SK-N-SH (cell line): ENCODE measurements at regions not wholly inside any gene's neighbourhood (a gene's known extent, or its start where the extent isn't known, plus 50 kb on each side); places are given as distances from the start of the nearest gene placed in this dataset.
"Not testable (repeated sequence)": the region's sequence is repeated elsewhere in the genome, so short reads cannot be mapped to it uniquely, and the experiment has no call there.

Experiments used
- CTCF ChIA-PET: fragments of 300-600, 350-600 bp; formaldehyde crosslinking; extraction: SDS; loops from one replicate; lab custom pipeline; 2021; lab: Yijun Ruan, JAX
- POLR2A ChIA-PET: fragments of 350-600 bp; sonication (Branson Sonifier 250); formaldehyde crosslinking; extraction: SDS; loops from one replicate; lab custom pipeline; 2020; ENCODE audit warnings: antibody characterized with exemption, inconsistent platforms; lab: Yijun Ruan, JAX
- DNase-seq: peaks from one replicate; pipeline ENCODE4 v3.0.0; 2012
- H2AFZ ChIP-seq: fragments of 200-600 bp; sonication (generic); 2 replicates; pipeline ENCODE4 v1.8.1; 2016; ENCODE audit warnings: antibody characterized with exemption, mild to moderate bottlenecking, low read depth
- H3F3A ChIP-seq: fragments of 200-600 bp; sonication (generic); replicated peaks from 2 replicates; pipeline ENCODE3; 2016; ENCODE audit warnings: antibody characterized with exemption, mild to moderate bottlenecking; ENCODE audit not compliant: insufficient read depth
- H3K27ac ChIP-seq, 2 experiments: fragments of 200-500 bp in 1 of 2; fragments of 200-600 bp in 1 of 2; sonication (Bioruptor generic) in 1 of 2; sonication (generic), shearing (Covaris generic) in 1 of 2; 2 replicates each; pipeline versions ENCODE4 v1.5.1 to v1.6.1; 2014 to 2016; ENCODE audit warnings: low read depth in 2 of 2, inconsistent platforms in 1 of 2, low read length in 1 of 2, mild to moderate bottlenecking in 1 of 2, mixed read lengths in 1 of 2
- H3K27me3 ChIP-seq: fragments of 200-600 bp; sonication (generic), shearing (Covaris generic); 2 replicates; pipeline ENCODE4 v1.6.1; 2016; ENCODE audit warnings: mixed run types; ENCODE audit not compliant: insufficient read depth
- H3K36me3 ChIP-seq, 2 experiments: fragments of 200-500 bp in 1 of 2; fragments of 200-600 bp in 1 of 2; sonication (Bioruptor generic) in 1 of 2; sonication (generic) in 1 of 2; replicated peaks in 1 of 2; 2 replicates each; pipeline versions ENCODE3 to v1.5.1; 2014 to 2016; ENCODE audit warnings: low read length in 1 of 2, mild to moderate bottlenecking in 1 of 2; ENCODE audit not compliant: insufficient read depth in 2 of 2, control insufficient read depth in 1 of 2
- H3K4me1 ChIP-seq, 2 experiments: fragments of 200-500 bp in 1 of 2; fragments of 200-600 bp in 1 of 2; sonication (Bioruptor generic) in 1 of 2; sonication (generic), shearing (Covaris generic) in 1 of 2; 2 replicates each; pipeline versions ENCODE4 v1.5.1 to v1.6.1; 2014 to 2016; ENCODE audit warnings: low read depth in 1 of 2, low read length in 1 of 2, mixed run types in 1 of 2; ENCODE audit not compliant: insufficient read depth in 2 of 2, control insufficient read depth in 1 of 2
- H3K4me2 ChIP-seq: fragments of 200-600 bp; sonication (generic), shearing (Covaris generic); 2 replicates; pipeline ENCODE4 v1.6.1; 2017; ENCODE audit warnings: mixed run types
- H3K4me3 ChIP-seq, 2 experiments: fragments of 200-500 bp in 1 of 2; fragments of 200-600 bp in 1 of 2; sonication (Bioruptor generic) in 1 of 2; sonication (generic), shearing (Covaris generic) in 1 of 2; 2 replicates each; pipeline versions ENCODE4 v1.5.1 to v1.8.1; 2014 to 2016; ENCODE audit warnings: low read depth in 2 of 2, inconsistent platforms in 1 of 2, low read length in 1 of 2, mild to moderate bottlenecking in 1 of 2, mixed read lengths in 1 of 2, moderate library complexity in 1 of 2
- H3K79me2 ChIP-seq: fragments of 200-600 bp; sonication (generic); 2 replicates; pipeline ENCODE4 v1.8.1; 2017; ENCODE audit warnings: mild to moderate bottlenecking; ENCODE audit not compliant: insufficient read depth
- H3K9ac ChIP-seq: fragments of 200-600 bp; sonication (generic); 2 replicates; pipeline ENCODE4 v1.6.1; 2017; ENCODE audit warnings: mixed run types
- H3K9me2 ChIP-seq: fragments of 200-600 bp; sonication (generic); 2 replicates; pipeline ENCODE4 v1.6.1; 2017; ENCODE audit warnings: mixed run types
- H3K9me3 ChIP-seq: fragments of 200-600 bp; sonication (generic); 2 replicates; pipeline ENCODE4 v1.6.1; 2017; ENCODE audit warnings: mixed run types, mild to moderate bottlenecking, moderate library complexity
- H4K20me1 ChIP-seq: fragments of 200-600 bp; sonication (generic); 2 replicates; pipeline ENCODE4 v1.6.1; 2017; ENCODE audit warnings: mild to moderate bottlenecking, mixed run types; ENCODE audit not compliant: insufficient read depth
- CTCF ChIP-seq: fragments of 200-600 bp; sonication (generic); IDR thresholded peaks from 2 replicates; pipeline ENCODE4 v1.6.1; 2017; ENCODE audit warnings: antibody characterized with exemption, mild to moderate bottlenecking, moderate library complexity
- ELF1 ChIP-seq: IDR thresholded peaks from 2 replicates; pipeline ENCODE4 v1.4.0; 2012
- FOSL2 ChIP-seq: IDR thresholded peaks from 2 replicates; pipeline ENCODE4 v1.4.0; 2012; ENCODE audit warnings: low read depth, mild to moderate bottlenecking, moderate library complexity, borderline replicate concordance
- FOXM1 ChIP-seq: IDR thresholded peaks from 2 replicates; pipeline ENCODE4 v1.4.0; 2012; ENCODE audit warnings: low read depth, mild to moderate bottlenecking
- IRF3 ChIP-seq: fragments of 150-350 bp; IDR thresholded peaks from 2 replicates; pipeline ENCODE4 v1.6.1; 2016; ENCODE audit warnings: mild to moderate bottlenecking, low read depth, low read length
- MAX ChIP-seq: IDR thresholded peaks from 2 replicates; pipeline ENCODE4 v1.4.0; 2012; ENCODE audit warnings: low read depth
- POLR2AphosphoS5 ChIP-seq: IDR thresholded peaks from 2 replicates; pipeline ENCODE4 v1.6.1; 2012; ENCODE audit warnings: low read depth, low read length
- RFX5 ChIP-seq: IDR thresholded peaks from 2 replicates; pipeline ENCODE4 v1.6.1; 2012; ENCODE audit warnings: mild to moderate bottlenecking, improper control_type of control experiment, low read length
- SMC3 ChIP-seq: IDR thresholded peaks from 2 replicates; pipeline ENCODE4 v1.6.1; 2012; ENCODE audit warnings: low read depth, low read length, improper control_type of control experiment
- USF1 ChIP-seq: IDR thresholded peaks from 2 replicates; pipeline ENCODE4 v1.4.0; 2012; ENCODE audit warnings: low read depth, borderline replicate concordance
- WGBS: methylation state at CpG from one replicate; pipeline ENCODE4 v1.1.6; 2017; ENCODE audit warnings: low lambda C conversion rate; 5-methylcytosine and 5-hydroxymethylcytosine counted together

- H3K27me3 ChIP-seq, result not testable (repeated sequence)
Measured at GRCh38 chr5:62817043-62817442, 238.4 kb downstream of the LRRC70 start.

GRCh38 chr5:62814991-62815390 lies 236.4 kb downstream of the LRRC70 start:
- 7% methylated on average over 2 of the region's 2 CpGs for WGBS
- no peak overlapping the region for H3K27ac ChIP-seq
- H3K9me2 ChIP-seq, result no peaks in the 10 kb centered on the region
- no peaks in the 10 kb centered on the region for H3K4me1 ChIP-seq
- no peak overlapping the region for H3K9ac ChIP-seq
- no peak overlapping the region for H3K4me2 ChIP-seq
- H3F3A ChIP-seq, result no peaks in the 10 kb centered on the region
- no peak for DNase-seq
- H3K9me3 ChIP-seq, result no peaks in the 10 kb centered on the region
- no peaks in the 10 kb centered on the region for H3K36me3 ChIP-seq
- ChIA-PET POLR2A (no interaction called here), CTCF (no interaction called here)
- H4K20me1 ChIP-seq, result no peaks in the 10 kb centered on the region
- H3K27me3 ChIP-seq, result no peaks in the 10 kb centered on the region
- H2AFZ ChIP-seq, result no peak overlapping the region
- TF ChIP-seq IRF3 (no peak), SMC3 (no peak), ELF1 (no peak), USF1 (no peak), FOSL2 (no peak), RFX5 (no peak), MAX (no peak), FOXM1 (no peak), POLR2AphosphoS5 (no peak)
- H3K79me2 ChIP-seq, result no peaks in the 10 kb centered on the region
- H3K4me3 ChIP-seq, result no peak overlapping the region

More at GRCh38 chr5:62817043-62817442, 238.4 kb downstream of the LRRC70 start:
- H4K20me1 ChIP-seq, H3K27ac ChIP-seq, H2AFZ ChIP-seq, H3K9me3 ChIP-seq, POLR2A ChIA-PET, H3K9ac ChIP-seq, H3K36me3 ChIP-seq, H3K79me2 ChIP-seq, H3F3A ChIP-seq, H3K4me3 ChIP-seq, DNase-seq, H3K9me2 ChIP-seq, CTCF ChIA-PET, H3K4me1 ChIP-seq, H3K4me2 ChIP-seq: not testable (repeated sequence)
- peak; percentile 10; the same call in 1 of the 2 replicates for TF ChIP-seq CTCF
- no CpG with 5 or more reads among the region's 8 CpGs for WGBS
